ENCODE measurements at regions not wholly inside any gene's neighbourhood (a gene's known extent, or its start where the extent isn't known, plus 50 kb on each side); places are given as distances from the start of the nearest gene placed in this dataset.
"Not testable (repeated sequence)": the region's sequence is repeated elsewhere in the genome, so short reads cannot be mapped to it uniquely, and the experiment has no call there.

- ATAC-seq (ENCODE audit: low FRiP score): no peak
- intact Hi-C loops (cut with DNase I): loop anchor here in 1 of 2 donors (5.0 to 10.0 kb wide), 3 partner anchors 164 to 573 kb away; partner anchors contain the start of gene ZNF608
- no peak for DNase-seq
- Histone ChIP-seq H3K27ac (ENCODE audit: low read depth in 1 of 2, low read length in 2 of 2) (no peak overlapping the region), H3K27me3 (ENCODE audit: control insufficient read depth in 1 of 2, insufficient read depth in 2 of 2, low read length in 1 of 2) (no peaks in the 10 kb centered on the region), H3K4me3 (ENCODE audit: low read length in 2 of 2) (no peak overlapping the region), H3K36me3 (ENCODE audit: control insufficient read depth in 1 of 2, insufficient read depth in 2 of 2, low read length in 1 of 2) (no peaks in the 10 kb centered on the region), H3K4me1 (ENCODE audit: control insufficient read depth in 1 of 2, insufficient read depth in 2 of 2, low read length in 2 of 2) (peaks cover 0 to 2% of the 10 kb centered on the region in 2 donors), H3K9me3 (ENCODE audit: control insufficient read depth, low read length) (no peaks in the 10 kb centered on the region)
- WGBS, 2 donors: 72 to 80% methylated on average over 7 of the region's 7 CpGs
Measured at GRCh38 chr5:124908581-124909451, 162.4 kb upstream of the ZNF608 start.

DNA sequence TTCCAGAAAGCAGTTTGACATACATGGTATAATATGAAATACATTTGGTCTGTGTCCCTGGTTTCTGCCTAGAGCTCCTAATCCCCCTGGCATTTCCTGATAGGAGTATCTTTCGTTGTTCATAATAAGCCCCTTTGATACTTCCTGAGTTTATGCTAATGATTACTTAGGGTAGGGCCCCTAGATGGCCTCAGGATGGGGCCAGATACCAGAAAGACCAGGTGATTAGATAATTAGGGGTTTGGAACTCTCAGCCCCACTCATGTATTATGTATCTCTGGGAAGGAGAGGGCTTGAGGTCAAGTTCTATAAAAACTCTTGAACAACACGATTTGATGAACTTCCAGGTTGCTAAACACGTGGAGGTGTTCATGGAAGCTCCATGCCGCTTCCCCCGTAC is 163.3 kb upstream of the ZNF608 start:
- Histone ChIP-seq H3K36me3 (ENCODE audit: control insufficient read depth in 1 of 2, insufficient read depth in 2 of 2, low read length in 1 of 2) (no peaks in the 10 kb centered on the region), H3K4me3 (ENCODE audit: low read length in 2 of 2) (no peak overlapping the region), H3K4me1 (ENCODE audit: control insufficient read depth in 1 of 2, insufficient read depth in 2 of 2, low read length in 2 of 2) (peaks cover 0 to 2% of the 10 kb centered on the region in 2 donors), H3K27ac (ENCODE audit: low read depth in 1 of 2, low read length in 2 of 2) (no peak overlapping the region), H3K27me3 (ENCODE audit: control insufficient read depth in 1 of 2, insufficient read depth in 2 of 2, low read length in 1 of 2) (no peaks in the 10 kb centered on the region), H3K9me3 (ENCODE audit: control insufficient read depth, low read length) (no peaks in the 10 kb centered on the region)
- ATAC-seq (ENCODE audit: low FRiP score): no peak
- intact Hi-C loops (cut with DNase I): loop anchor here in 1 of 2 donors (5.0 to 10.0 kb wide), 3 partner anchors 165 to 573 kb away; partner anchors contain the start of gene ZNF608
- DNase-seq: no peak
- 95 to 96% methylated on average over 5 of the region's 5 CpGs for WGBS, 2 donors

- ATAC-seq (ENCODE audit: low FRiP score) (no peak), DNase-seq (no peak)
- no peaks in the 10 kb centered on the region for H3K9me3 ChIP-seq (ENCODE audit: control insufficient read depth, low read length)
- H3K36me3 ChIP-seq (ENCODE audit: control insufficient read depth in 1 of 2, insufficient read depth in 2 of 2, low read length in 1 of 2): no peaks in the 10 kb centered on the region
- WGBS, 2 donors: 93% methylated on average over 3 of the region's 3 CpGs
- H3K4me3 ChIP-seq (ENCODE audit: low read length in 2 of 2): no peak overlapping the region
- no peak overlapping the region for H3K27ac ChIP-seq (ENCODE audit: low read depth in 1 of 2, low read length in 2 of 2)
- H3K4me1 ChIP-seq (ENCODE audit: control insufficient read depth in 1 of 2, insufficient read depth in 2 of 2, low read length in 2 of 2): peaks cover 0 to 2% of the 10 kb centered on the region in 2 donors
- no peaks in the 10 kb centered on the region for H3K27me3 ChIP-seq (ENCODE audit: control insufficient read depth in 1 of 2, insufficient read depth in 2 of 2, low read length in 1 of 2)
- intact Hi-C loops (cut with DNase I): no loop called here
Measured at GRCh38 chr5:124910354-124911016, 164.0 kb upstream of the ZNF608 start.

DNA sequence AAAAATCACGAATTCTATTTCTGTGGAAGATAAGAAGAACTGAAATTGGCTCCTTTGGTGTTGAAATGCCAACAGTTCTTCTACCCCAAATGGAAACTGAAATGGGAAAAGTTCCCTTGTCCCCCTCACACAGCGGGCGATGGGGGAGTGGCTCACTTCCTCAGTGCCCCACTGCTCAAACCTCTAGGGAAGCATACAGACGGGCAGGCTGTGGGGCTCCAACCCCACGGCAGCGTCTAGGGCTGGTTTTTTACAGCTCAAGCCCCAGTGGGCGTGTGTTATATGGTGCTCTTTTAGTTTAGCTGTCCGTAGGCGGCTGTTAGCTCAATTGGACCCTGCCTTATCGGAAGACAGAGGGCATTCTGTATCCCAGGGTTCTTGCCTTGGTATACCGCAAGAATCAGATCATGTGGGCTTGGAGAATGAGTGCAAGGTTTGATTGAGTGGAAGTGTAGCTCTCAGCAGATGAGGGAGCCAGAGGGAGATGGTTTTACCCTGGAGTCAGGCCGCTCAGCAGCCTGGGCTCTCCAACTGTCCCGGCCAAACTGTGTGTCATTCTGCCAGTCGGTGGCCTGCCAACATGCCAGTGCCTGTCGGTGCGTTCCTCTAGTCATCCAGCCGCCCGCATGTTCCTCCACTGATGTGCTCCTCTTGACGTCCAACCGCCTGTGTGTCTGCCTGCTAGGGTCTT is 166.3 kb upstream of the ZNF608 start:
- Histone ChIP-seq H3K36me3 (ENCODE audit: control insufficient read depth in 1 of 2, insufficient read depth in 2 of 2, low read length in 1 of 2) (no peaks in the 10 kb centered on the region), H3K27me3 (ENCODE audit: control insufficient read depth in 1 of 2, insufficient read depth in 2 of 2, low read length in 1 of 2) (no peaks in the 10 kb centered on the region), H3K9me3 (ENCODE audit: control insufficient read depth, low read length) (no peaks in the 10 kb centered on the region), H3K27ac (ENCODE audit: low read depth in 1 of 2, low read length in 2 of 2) (no peak overlapping the region), H3K4me1 (ENCODE audit: control insufficient read depth in 1 of 2, insufficient read depth in 2 of 2, low read length in 2 of 2) (no peaks in the 10 kb centered on the region), H3K4me3 (ENCODE audit: low read length in 2 of 2) (no peak overlapping the region)
- DNase-seq: no peak
- WGBS, 2 donors: 93 to 94% methylated on average over 20 of the region's 20 CpGs
- ATAC-seq (ENCODE audit: low FRiP score): no peak
- intact Hi-C loops (cut with DNase I): no loop called here

- Histone ChIP-seq H3K4me1 (ENCODE audit: control insufficient read depth in 1 of 2, insufficient read depth in 2 of 2, low read length in 2 of 2) (no peaks in the 10 kb centered on the region), H3K27ac (ENCODE audit: low read depth in 1 of 2, low read length in 2 of 2) (no peak overlapping the region), H3K36me3 (ENCODE audit: control insufficient read depth in 1 of 2, insufficient read depth in 2 of 2, low read length in 1 of 2) (no peaks in the 10 kb centered on the region), H3K4me3 (ENCODE audit: low read length in 2 of 2) (no peak overlapping the region), H3K27me3 (ENCODE audit: control insufficient read depth in 1 of 2, insufficient read depth in 2 of 2, low read length in 1 of 2) (no peaks in the 10 kb centered on the region), H3K9me3 (ENCODE audit: control insufficient read depth, low read length) (no peaks in the 10 kb centered on the region)
- WGBS, 2 donors: 82 to 93% methylated on average over 2 of the region's 2 CpGs
- intact Hi-C loops (cut with DNase I): no loop called here
- ATAC-seq (ENCODE audit: low FRiP score) (no peak), DNase-seq (no peak)
Measured at GRCh38 chr5:124913329-124913653, 166.9 kb upstream of the ZNF608 start.

- DNase-seq; intact Hi-C loops (cut with DNase I); H3K27ac ChIP-seq (ENCODE audit: low read depth in 1 of 2, low read length in 2 of 2); H3K36me3 ChIP-seq (ENCODE audit: control insufficient read depth in 1 of 2, insufficient read depth in 2 of 2, low read length in 1 of 2); ATAC-seq (ENCODE audit: low FRiP score); H3K27me3 ChIP-seq (ENCODE audit: control insufficient read depth in 1 of 2, insufficient read depth in 2 of 2, low read length in 1 of 2); H3K4me1 ChIP-seq (ENCODE audit: control insufficient read depth in 1 of 2, insufficient read depth in 2 of 2, low read length in 2 of 2); H3K4me3 ChIP-seq (ENCODE audit: low read length in 2 of 2); H3K9me3 ChIP-seq (ENCODE audit: control insufficient read depth, low read length): not testable (repeated sequence)
- WGBS, 2 donors: 71 to 73% methylated on average over 5 of the region's 5 CpGs
Measured at GRCh38 chr5:124916313-124916712, 169.9 kb upstream of the ZNF608 start.

DNA sequence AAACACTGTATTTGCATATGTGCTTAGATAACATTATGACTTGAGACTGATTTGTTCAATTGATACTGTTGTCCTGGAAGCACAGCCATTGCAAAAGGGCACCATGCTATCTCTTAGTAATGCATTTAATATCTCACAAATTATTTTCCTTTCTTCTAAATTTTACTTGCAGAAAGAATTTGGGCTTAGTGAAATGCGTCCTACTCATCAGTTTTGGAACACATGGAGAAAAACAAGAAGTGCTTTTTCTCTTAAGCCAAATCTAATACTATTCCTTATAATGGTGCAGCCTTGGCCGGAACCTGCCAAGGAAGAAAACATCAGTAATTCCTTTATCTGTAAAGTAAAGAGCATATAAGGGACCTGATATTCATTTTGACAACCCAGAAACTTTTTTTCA is 172.2 kb upstream of the ZNF608 start:
- WGBS, 2 donors: 88 to 89% methylated on average over 2 of the region's 2 CpGs
- Histone ChIP-seq H3K9me3 (ENCODE audit: control insufficient read depth, low read length) (no peaks in the 10 kb centered on the region), H3K4me1 (ENCODE audit: control insufficient read depth in 1 of 2, insufficient read depth in 2 of 2, low read length in 2 of 2) (peaks cover 0 to 3% of the 10 kb centered on the region in 2 donors), H3K36me3 (ENCODE audit: control insufficient read depth in 1 of 2, insufficient read depth in 2 of 2, low read length in 1 of 2) (no peaks in the 10 kb centered on the region), H3K27ac (ENCODE audit: low read depth in 1 of 2, low read length in 2 of 2) (no peak overlapping the region), H3K4me3 (ENCODE audit: low read length in 2 of 2) (no peak overlapping the region), H3K27me3 (ENCODE audit: control insufficient read depth in 1 of 2, insufficient read depth in 2 of 2, low read length in 1 of 2) (no peaks in the 10 kb centered on the region)
- ATAC-seq (ENCODE audit: low FRiP score) (no peak), DNase-seq (no peak)
- intact Hi-C loops (cut with DNase I): no loop called here

GRCh38 chr5:124919076-124919475 is 172.6 kb upstream of the ZNF608 start:
- H3K27ac ChIP-seq (ENCODE audit: low read depth in 1 of 2, low read length in 2 of 2): no peak overlapping the region
- peaks cover 0 to 3% of the 10 kb centered on the region in 2 donors for H3K4me1 ChIP-seq (ENCODE audit: control insufficient read depth in 1 of 2, insufficient read depth in 2 of 2, low read length in 2 of 2)
- intact Hi-C loops (cut with DNase I): no loop called here
- no peaks in the 10 kb centered on the region for H3K27me3 ChIP-seq (ENCODE audit: control insufficient read depth in 1 of 2, insufficient read depth in 2 of 2, low read length in 1 of 2)
- no peaks in the 10 kb centered on the region for H3K36me3 ChIP-seq (ENCODE audit: control insufficient read depth in 1 of 2, insufficient read depth in 2 of 2, low read length in 1 of 2)
- WGBS, 2 donors: 92 to 98% methylated on average over 1 of the region's 1 CpG
- no peak for ATAC-seq (ENCODE audit: low FRiP score)
- H3K4me3 ChIP-seq (ENCODE audit: low read length in 2 of 2): no peak overlapping the region
- no peak for DNase-seq
- H3K9me3 ChIP-seq (ENCODE audit: control insufficient read depth, low read length): no peaks in the 10 kb centered on the region
